HepG2 (cell line): ENCODE measurements at regions not wholly inside any gene's neighbourhood (a gene's known extent, or its start where the extent isn't known, plus 50 kb on each side); places are given as distances from the start of the nearest gene placed in this dataset.

Source experiments
- ATAC-seq: fragments of 200-7000 bp; cut with Tn5 transposase; 3 replicates; pipeline ENCODE4 v1.9.1; 2020; ENCODE audit warnings: mild to moderate bottlenecking, moderate library complexity
- BruUV-seq: library from RNA; stranded (reverse); fragments of 400-500 nt; replicated peaks from 2 replicates; lab custom pipeline; 2021; lab: Mats Ljungman, UMichigan
- CTCF ChIA-PET: fragments of 300-600 bp; formaldehyde crosslinking; extraction: SDS; loops from one replicate; lab custom pipeline; 2021; ENCODE audit warnings: low total read pairs, inconsistent platforms, low intra/inter-chr PET ratio; lab: Yijun Ruan, JAX
- POLR2A ChIA-PET: fragments of 350-600 bp; sonication (Branson Sonifier 250); formaldehyde crosslinking; loops from one replicate; lab custom pipeline; 2020; ENCODE audit warnings: antibody characterized with exemption, inconsistent platforms; lab: Yijun Ruan, JAX
- DNase-seq: peaks from one replicate; pipeline ENCODE4 v3.0.0-alpha.2; 2015; ENCODE audit warnings: low spot score
- FAIRE-seq: peaks from 3 replicates; lab custom pipeline; 2011; peaks lifted over from hg19 to GRCh38; lab: Jason Lieb, UNC
- H2AFZ ChIP-seq: one replicate; pipeline ENCODE4 v1.6.1; 2011; ENCODE audit warnings: low read length, inconsistent platforms
- H3K27ac ChIP-seq: fragments of 300-600 bp; 3 replicates; pipeline ENCODE4 v1.8.0; 2011; ENCODE audit warnings: mixed run types, mild to moderate bottlenecking, mixed read lengths, low read length, inconsistent platforms; ENCODE audit not compliant: insufficient read depth; ENCODE audit errors: extremely low read length
- H3K27me3 ChIP-seq, 2 experiments: fragments of 200-600 bp in 1 of 2; 2 replicates in 1 of 2; 3 replicates in 1 of 2; pipeline versions ENCODE4 v1.6.0 to v1.8.0; 2011; ENCODE audit warnings: low read length in 2 of 2, mild to moderate bottlenecking in 2 of 2, moderate library complexity in 2 of 2, inconsistent platforms in 1 of 2; ENCODE audit not compliant: insufficient read depth in 2 of 2, control insufficient read depth in 1 of 2
- H3K36me3 ChIP-seq, 2 experiments: fragments of 200-600 bp in 1 of 2; replicated peaks in 1 of 2; 2 replicates in 1 of 2; 3 replicates in 1 of 2; pipeline versions ENCODE4 v1.5.1 to v1.8.0; 2011; ENCODE audit warnings: low read length in 2 of 2, inconsistent platforms in 1 of 2; ENCODE audit not compliant: insufficient read depth in 2 of 2, control insufficient read depth in 1 of 2
- H3K4me1 ChIP-seq: 2 replicates; pipeline ENCODE4 v1.5.1; 2012; ENCODE audit warnings: low read length, inconsistent platforms; ENCODE audit not compliant: insufficient read depth
- H3K4me2 ChIP-seq: 2 replicates; pipeline ENCODE4 v1.6.0; 2011; ENCODE audit warnings: low read depth, low read length, inconsistent platforms
- H3K4me3 ChIP-seq, 3 experiments: fragments of 200-600 bp in 1 of 3; sonication (generic), shearing (Covaris generic) in 1 of 3; replicated peaks in 1 of 3; 2 replicates each; pipeline ENCODE4 v1.5.1; 2011 to 2016; ENCODE audit warnings: low read length in 3 of 3, inconsistent platforms in 2 of 3, low read depth in 2 of 3, mild to moderate bottlenecking in 2 of 3, control low read depth in 1 of 3, mixed read lengths in 1 of 3; ENCODE audit not compliant: insufficient read depth in 1 of 3
- H3K79me2 ChIP-seq: one replicate; pipeline ENCODE4 v1.6.1; 2011; ENCODE audit warnings: low read length, inconsistent platforms; ENCODE audit not compliant: insufficient read depth
- H3K9ac ChIP-seq: 2 replicates; pipeline ENCODE4 v1.6.0; 2011; ENCODE audit warnings: mild to moderate bottlenecking, low read depth, low read length, inconsistent platforms; ENCODE audit not compliant: insufficient read depth
- H3K9me3 ChIP-seq: 2 replicates; pipeline ENCODE4 v1.5.1; 2012; ENCODE audit warnings: mild to moderate bottlenecking, low read length
- H4K20me1 ChIP-seq: 2 replicates; pipeline ENCODE4 v1.6.0; 2011; ENCODE audit warnings: inconsistent platforms, mild to moderate bottlenecking, low read length, moderate library complexity; ENCODE audit not compliant: insufficient read depth
- PHF21A ChIP-seq: sonication (generic); formaldehyde crosslinking; IDR thresholded peaks from 2 replicates; pipeline ENCODE4 v1.5.0; 2020; ENCODE audit warnings: mild to moderate bottlenecking, missing genetic modification reagents
- SIX1 ChIP-seq: sonication (generic); formaldehyde crosslinking; IDR thresholded peaks from 2 replicates; pipeline ENCODE4 v1.4.0; 2020; ENCODE audit warnings: missing genetic modification reagents, borderline replicate concordance
- ZNF260 ChIP-seq: sonication (generic); formaldehyde crosslinking; IDR thresholded peaks from 2 replicates; pipeline ENCODE4 v1.4.0; 2020; ENCODE audit warnings: missing genetic modification reagents, low read depth, mild to moderate bottlenecking, borderline replicate concordance
- ZNF446 ChIP-seq: sonication (generic); formaldehyde crosslinking; IDR thresholded peaks from 2 replicates; pipeline ENCODE4 v1.5.0; 2020; ENCODE audit warnings: mild to moderate bottlenecking, missing genetic modification reagents
- WGBS: methylation state at CpG from one replicate; pipeline ENCODE4 v1.1.6; 2017; ENCODE audit warnings: low lambda C conversion rate; 5-methylcytosine and 5-hydroxymethylcytosine counted together
- in situ Hi-C: cut with HindIII; loops from 2 replicates; pipeline ENCODE4 v1.10.0; 2017; ENCODE audit warnings: low pct_unique_long_range_greater_than_20kb; ENCODE audit not compliant: extremely low pct_ligation_motif_present
- intact Hi-C: fragments of 100-400 bp; cut with micrococcal nuclease; formaldehyde crosslinking; loops from one replicate; pipeline ENCODE4 v1.10.0; 2022; ENCODE audit not compliant: unreplicated experiment

GRCh38 chr1:201724039-201724765, 104.8 kb upstream of the IPO9 start:
- no peak for FAIRE-seq
- in situ Hi-C loops: no loop called here
- no peak overlapping the region for H3K4me2 ChIP-seq

GRCh38 chr1:201724766-201725118, 104.2 kb upstream of the IPO9 start:
- WGBS: 12% methylated on average over 5 of the region's 5 CpGs
- no peak for DNase-seq
- Histone ChIP-seq H3K27ac (no peak overlapping the region), H3K36me3 (no peaks in the 10 kb centered on the region), H3K4me1 (no peaks in the 10 kb centered on the region), H3K9ac (no peak overlapping the region), H3K79me2 (no peaks in the 10 kb centered on the region), H3K27me3 (peaks cover 0 to 24% of the 10 kb centered on the region in 2 experiments; a peak in 3 of 5 replicates), H3K9me3 (no peaks in the 10 kb centered on the region), H4K20me1 (no peaks in the 10 kb centered on the region), H2AFZ (no peak overlapping the region), H3K4me2 (no peak overlapping the region), H3K4me3 (no peak overlapping the region)
- in situ Hi-C loops (no loop called here), intact Hi-C loops (no loop called here)
- no peak for FAIRE-seq
- ChIA-PET POLR2A (no interaction called here), CTCF (no interaction called here)
- BruUV-seq: no TSS peak
- TF ChIP-seq SIX1 (CRISPR knock-in tag) (no peak), ZNF260 (CRISPR knock-in tag) (no peak), ZNF446 (CRISPR knock-in tag) (no peak)
- no peak for ATAC-seq

More at GRCh38 chr1:201724039-201724765, 104.8 kb upstream of the IPO9 start:
- Histone ChIP-seq H3K79me2 (no peaks in the 10 kb centered on the region), H3K4me3 (no peak overlapping the region), H3K9ac (no peak overlapping the region), H2AFZ (no peak overlapping the region), H4K20me1 (no peaks in the 10 kb centered on the region), H3K36me3 (no peaks in the 10 kb centered on the region), H3K9me3 (no peaks in the 10 kb centered on the region), H3K4me1 (no peaks in the 10 kb centered on the region), H3K27ac (no peak overlapping the region), H3K27me3 (peaks cover 0 to 29% of the 10 kb centered on the region in 2 experiments; a peak in 3 of 5 replicates)
- DNase-seq (no peak), ATAC-seq (no peak)
- no TSS peak for BruUV-seq
- CTCF ChIA-PET: no interaction called here
- intact Hi-C loops: no loop called here
- 15% methylated on average over 9 of the region's 9 CpGs for WGBS
- no peak for TF ChIP-seq PHF21A (CRISPR knock-in tag)
- POLR2A ChIA-PET: no interaction called here
